ENCODE measurements at regions not wholly inside any gene's neighbourhood (a gene's known extent, or its start where the extent isn't known, plus 50 kb on each side); places are given as distances from the start of the nearest gene placed in this dataset.

DNA sequence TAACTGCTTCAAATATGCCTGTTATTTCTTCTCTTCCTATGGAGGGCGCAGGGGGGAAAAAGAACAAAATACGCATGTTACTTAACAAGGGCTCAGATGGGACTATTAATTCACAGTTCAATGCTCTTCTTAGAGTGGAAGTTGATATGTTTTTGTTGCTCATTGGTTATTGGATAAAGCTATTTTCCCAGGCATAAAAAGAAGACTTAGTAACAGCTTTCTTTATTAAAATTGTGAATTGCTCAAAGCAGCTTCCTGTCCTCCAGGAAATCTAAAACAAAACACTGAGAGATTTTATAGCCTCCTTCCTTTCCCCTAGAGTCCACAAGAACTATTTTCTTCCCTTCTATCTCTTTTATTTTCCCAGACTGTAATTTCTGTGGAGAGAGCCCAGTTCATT lies 180.8 kb downstream of the SH3BP4 start:
- TF ChIP-seq, protein P1, sequence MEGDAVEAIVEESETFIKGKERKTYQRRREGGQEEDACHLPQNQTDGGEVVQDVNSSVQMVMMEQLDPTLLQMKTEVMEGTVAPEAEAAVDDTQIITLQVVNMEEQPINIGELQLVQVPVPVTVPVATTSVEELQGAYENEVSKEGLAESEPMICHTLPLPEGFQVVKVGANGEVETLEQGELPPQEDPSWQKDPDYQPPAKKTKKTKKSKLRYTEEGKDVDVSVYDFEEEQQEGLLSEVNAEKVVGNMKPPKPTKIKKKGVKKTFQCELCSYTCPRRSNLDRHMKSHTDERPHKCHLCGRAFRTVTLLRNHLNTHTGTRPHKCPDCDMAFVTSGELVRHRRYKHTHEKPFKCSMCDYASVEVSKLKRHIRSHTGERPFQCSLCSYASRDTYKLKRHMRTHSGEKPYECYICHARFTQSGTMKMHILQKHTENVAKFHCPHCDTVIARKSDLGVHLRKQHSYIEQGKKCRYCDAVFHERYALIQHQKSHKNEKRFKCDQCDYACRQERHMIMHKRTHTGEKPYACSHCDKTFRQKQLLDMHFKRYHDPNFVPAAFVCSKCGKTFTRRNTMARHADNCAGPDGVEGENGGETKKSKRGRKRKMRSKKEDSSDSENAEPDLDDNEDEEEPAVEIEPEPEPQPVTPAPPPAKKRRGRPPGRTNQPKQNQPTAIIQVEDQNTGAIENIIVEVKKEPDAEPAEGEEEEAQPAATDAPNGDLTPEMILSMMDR (IDR thresholded peaks at IDR 0.05; ENCODE audit: low read depth, low read length, missing control alignments): no peak
- H3K4me3 ChIP-seq (replicated peaks; ENCODE audit: low read depth, low read length): no peak overlapping the region
- no peak for DNase-seq (ENCODE audit: extremely low read depth, low read depth)

DNA sequence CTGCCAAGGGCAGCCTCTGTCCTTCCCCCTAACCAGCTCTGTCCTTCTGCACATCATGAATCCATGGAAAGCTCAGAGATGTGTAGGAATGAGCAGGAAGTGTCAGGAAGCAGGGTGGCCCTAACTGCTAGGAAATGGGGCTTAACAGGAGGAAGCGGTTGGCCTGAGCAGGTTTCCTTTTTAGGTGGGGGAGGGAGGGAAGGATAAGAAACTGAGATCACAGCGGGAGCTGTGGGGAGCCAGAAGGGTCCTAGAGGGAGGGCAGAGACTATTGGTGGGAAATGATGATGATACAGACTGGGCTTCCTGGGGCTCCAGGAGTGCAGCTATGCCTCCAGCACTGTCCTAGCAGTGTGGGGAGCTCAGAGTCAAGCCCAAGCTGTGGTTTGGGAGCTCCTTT lies 182.0 kb downstream of the SH3BP4 start:
- no peak for DNase-seq (ENCODE audit: extremely low read depth, low read depth)
- no peak overlapping the region for H3K4me3 ChIP-seq (replicated peaks; ENCODE audit: low read depth, low read length)
- TF ChIP-seq, protein P1 (IDR thresholded peaks at IDR 0.05; ENCODE audit: low read depth, low read length, missing control alignments): no peak

DNA sequence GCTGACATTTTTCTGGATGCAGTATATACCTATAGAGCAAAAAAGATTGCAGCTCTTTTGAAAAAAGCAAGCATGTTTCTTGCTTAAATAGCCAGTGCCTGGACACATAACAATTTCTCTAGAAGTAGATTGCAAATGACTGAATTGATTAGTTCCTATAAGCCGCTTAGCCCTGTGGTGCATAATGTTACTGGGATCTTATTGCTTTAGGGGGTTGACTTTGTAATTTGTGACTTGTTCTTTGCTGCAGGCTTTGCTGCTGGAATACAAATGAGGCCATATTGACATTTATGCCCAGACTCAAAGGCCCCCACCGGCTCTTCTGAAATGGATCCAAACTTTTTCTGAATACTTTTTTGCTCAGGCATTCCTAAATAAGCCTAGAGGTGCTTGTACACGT lies 182.6 kb downstream of the SH3BP4 start:
- H3K4me3 ChIP-seq (replicated peaks; ENCODE audit: low read depth, low read length): no peak overlapping the region
- no peak for DNase-seq (ENCODE audit: extremely low read depth, low read depth)
- TF ChIP-seq, protein P1 (IDR thresholded peaks at IDR 0.05; ENCODE audit: low read depth, low read length, missing control alignments): no peak

DNA sequence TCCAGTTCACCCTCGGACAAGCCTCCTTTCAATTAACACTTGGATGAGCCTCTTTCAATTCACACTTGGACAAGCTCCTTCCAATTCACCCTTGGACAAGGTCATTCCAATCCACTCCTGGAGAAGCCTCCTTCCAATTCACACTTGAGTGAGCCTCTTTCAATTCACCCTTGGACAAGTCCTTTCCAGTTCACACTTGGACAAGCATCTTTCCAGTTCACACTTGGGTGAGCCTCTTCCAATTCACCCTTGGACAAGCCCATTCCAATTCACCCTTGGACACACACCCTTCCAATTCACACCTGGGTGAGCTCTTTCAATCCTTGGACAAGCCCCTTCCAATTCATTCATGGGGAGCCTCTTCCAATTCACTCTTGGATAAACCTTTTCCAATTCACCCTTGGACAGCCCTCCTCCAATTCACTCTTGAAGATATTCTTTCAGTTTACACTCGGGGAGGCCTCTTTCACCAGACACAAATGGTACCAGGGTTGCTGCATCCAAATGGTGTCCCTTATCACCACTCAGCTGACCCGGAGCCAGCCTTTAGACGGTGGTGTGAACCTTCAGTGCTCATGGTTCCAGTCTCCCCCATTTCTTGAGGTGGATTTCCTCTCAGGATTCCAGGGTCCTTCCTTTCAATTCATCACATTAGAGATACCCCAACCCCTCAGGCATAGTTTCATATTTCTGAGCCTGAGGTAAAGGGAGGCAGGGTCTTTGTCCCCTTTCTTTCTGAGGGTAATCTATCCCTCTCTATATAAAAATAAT lies 183.6 kb downstream of the SH3BP4 start:
- TF ChIP-seq, protein P1 (IDR thresholded peaks at IDR 0.05; ENCODE audit: low read depth, low read length, missing control alignments): no peak
- no peak overlapping the region for H3K4me3 ChIP-seq (replicated peaks; ENCODE audit: low read depth, low read length)
- DNase-seq (ENCODE audit: extremely low read depth, low read depth): no peak

DNA sequence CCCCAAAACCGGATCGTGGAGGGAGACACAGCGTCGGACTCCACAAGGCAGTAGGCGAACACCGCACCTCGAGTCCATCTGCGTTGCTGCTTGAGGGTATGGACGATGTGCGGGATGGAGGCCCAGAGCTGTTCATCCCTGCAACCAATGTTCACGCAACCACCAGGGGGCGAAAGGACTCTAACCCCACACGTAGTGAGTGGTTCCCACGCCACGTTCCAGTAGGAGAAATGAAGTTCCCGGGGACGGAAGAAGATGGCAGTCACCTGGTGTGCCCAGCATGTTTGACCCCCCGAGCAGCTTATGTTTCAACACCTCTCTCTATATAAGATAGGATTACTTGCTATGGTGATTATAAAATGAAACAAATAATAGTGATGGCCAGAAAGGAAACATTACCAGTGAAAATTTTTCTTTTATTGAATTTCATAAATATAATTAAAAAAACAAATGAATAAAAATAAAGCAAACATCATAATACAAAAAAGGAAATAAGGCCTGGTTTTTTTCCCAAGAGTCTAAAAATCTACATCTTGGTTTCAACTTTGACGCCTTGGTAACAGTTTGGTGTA lies 184.3 kb downstream of the SH3BP4 start:
- H3K4me3 ChIP-seq (replicated peaks; ENCODE audit: low read depth, low read length): no peak overlapping the region
- TF ChIP-seq, protein P1 (IDR thresholded peaks at IDR 0.05; ENCODE audit: low read depth, low read length, missing control alignments): peak; percentile 82
- peak; percentile 56 for DNase-seq (ENCODE audit: extremely low read depth, low read depth)

DNA sequence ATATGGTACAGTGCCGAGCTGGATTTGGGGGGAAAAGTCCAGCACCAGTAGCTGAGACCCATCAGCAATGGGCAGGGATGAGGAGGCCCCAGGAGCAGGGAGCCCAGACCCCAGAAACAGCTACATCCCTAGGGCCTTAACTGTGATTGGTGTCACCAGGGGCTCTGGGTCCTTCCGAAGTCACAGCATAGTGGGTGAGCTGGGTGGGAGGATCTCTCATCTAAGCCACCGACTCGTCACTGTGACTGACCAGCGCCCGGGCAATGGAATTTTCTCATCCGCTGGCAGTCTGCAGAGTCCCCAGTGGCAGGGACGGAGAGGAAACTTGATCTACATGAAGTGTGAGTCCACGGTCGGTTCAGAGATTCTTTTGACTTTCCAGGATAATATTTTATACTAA lies 186.5 kb downstream of the SH3BP4 start:
- no peak for DNase-seq (ENCODE audit: extremely low read depth, low read depth)
- no peak overlapping the region for H3K4me3 ChIP-seq (replicated peaks; ENCODE audit: low read depth, low read length)
- TF ChIP-seq, protein P1 (IDR thresholded peaks at IDR 0.05; ENCODE audit: low read depth, low read length, missing control alignments): no peak

Data from HFF-Myc (cell line).